Heart left ventricle (tissue), 13 donors: ENCODE measurements at regions not wholly inside any gene's neighbourhood (a gene's known extent, or its start where the extent isn't known, plus 50 kb on each side); places are given as distances from the start of the nearest gene placed in this dataset.

ENCODE experiments used
- CTCF ChIP-seq, 12 donors: fragments of 200-600 bp; sonication (generic) in 4 of 12; IDR thresholded peaks; one replicate each; pipeline versions ENCODE4 v1.5.0 to v1.8.0; 2018 to 2022; ENCODE audit warnings: antibody characterized with exemption in 12 of 12, mild to moderate bottlenecking in 5 of 12
- POLR2A ChIP-seq, 2 donors: fragments of 450-650 bp; IDR thresholded peaks; one replicate each; pipeline ENCODE4 v1.6.1; 2017; ENCODE audit warnings: antibody characterized with exemption in 2 of 2, mild to moderate bottlenecking in 2 of 2, moderate library complexity in 2 of 2
- donor health status: ischemic (EF 13 %, LVEDD 7.1; RV severe dilation, severe dysfunction).
- donor health status: DM: no; HTN: yes; CAD: no.
- donor health status: DM: no; HTN: no; CAD: no.
- donor health status: ischemic (EF 25% LVEDD 6.9; RV normal size, moderate dysfunction).
- donor health status: ischemic (EF 25% LVEDD 5.7; RV mildly dilated, moderate dysfunction).
- donor health status: ischemic (EF 35%, LVEDD 5.7; RV mildly dilated, moderate dysfunction).
- donor health status: nonischemic (EF 11% LVEDD 7.7; RV severe dilation, severe dysfunction).
- donor health status: DM: yes; HTN: yes; CAD: no.
- donor health status: PGD.
- donor health status: ischemic (EF 29% LVEDD 5.4; RV normal size, mild dysfunction).
- donor health status: nonischemic (EF 23%, LVEDD 6.1; RV moderate dilation, normal function).

- TF ChIP-seq POLR2A (IDR thresholded peaks at IDR 0.05) (no peak), CTCF (IDR thresholded peaks at IDR 0.05) (no peak)
Measured at GRCh38 chr7:81562581-81562980, 207.3 kb downstream of the HGF start.
